ENCODE measurements at regions not wholly inside any gene's neighbourhood (a gene's known extent, or its start where the extent isn't known, plus 50 kb on each side); places are given as distances from the start of the nearest gene placed in this dataset.

DNA sequence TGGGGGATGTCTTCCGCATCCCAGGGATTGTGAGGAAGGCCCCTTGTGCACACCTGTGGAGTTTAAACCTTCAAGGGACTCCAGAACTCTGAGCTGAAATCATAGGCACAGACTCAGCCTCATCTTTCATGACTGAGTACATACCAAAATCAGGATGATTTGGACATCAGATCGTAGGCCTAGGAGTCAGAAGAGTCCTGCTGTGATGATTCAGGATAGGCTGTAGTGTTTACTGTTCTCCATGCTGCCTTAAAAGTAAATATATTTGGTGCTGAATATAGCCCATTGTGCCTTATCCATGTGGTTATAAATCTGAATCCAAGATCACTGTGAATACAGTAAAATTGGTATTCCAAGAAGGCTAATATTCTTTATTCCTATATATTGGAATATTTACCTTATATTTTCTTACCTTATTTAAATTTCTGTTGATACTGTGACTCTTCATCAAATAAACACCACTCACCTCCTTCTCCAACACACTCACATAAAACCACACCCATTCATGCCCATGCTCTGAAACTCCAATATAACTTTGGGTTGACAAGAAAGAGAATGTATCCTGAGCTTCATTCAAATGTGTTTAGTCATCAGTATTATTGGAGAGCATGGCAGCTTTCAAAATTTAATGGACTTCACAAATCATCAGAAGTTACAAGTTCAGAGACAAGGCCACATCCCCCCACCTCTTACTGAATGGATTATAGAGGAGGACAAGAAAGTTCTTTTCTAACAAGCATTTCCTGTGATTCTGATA lies 561.4 kb upstream of the LINC00305 start:
- TF ChIP-seq CTCF (conservative IDR thresholded peaks at IDR 0.05 in 1 of 2, IDR thresholded peaks at IDR 0.05 in 1 of 2; ENCODE audit: extremely low read depth in 1 of 2, insufficient read depth in 1 of 2, low read depth in 1 of 2, low read length in 2 of 2) (no peak), EZH2 (IDR thresholded peaks at IDR 0.05; ENCODE audit: borderline replicate concordance, low read length) (no peak)

Measured in mammary epithelial cell (primary cell).